ENCODE measurements at regions not wholly inside any gene's neighbourhood (a gene's known extent, or its start where the extent isn't known, plus 50 kb on each side); places are given as distances from the start of the nearest gene placed in this dataset.
"Not testable (repeated sequence)": the region's sequence is repeated elsewhere in the genome, so short reads cannot be mapped to it uniquely, and the experiment has no call there.

GRCh38 chr17:21517538-21518293 lies 141.6 kb downstream of the KCNJ12 start:
- no peak for DNase-seq (ENCODE audit: low spot score)

GRCh38 chr17:21522755-21523336 lies 146.7 kb downstream of the KCNJ12 start:
- DNase-seq (ENCODE audit: low spot score): no peak

- no peak for DNase-seq (ENCODE audit: low spot score)
Measured at GRCh38 chr17:21523497-21524210, 147.5 kb downstream of the KCNJ12 start.

GRCh38 chr17:21524211-21524591 lies 148.0 kb downstream of the KCNJ12 start:
- DNase-seq (ENCODE audit: low spot score): no peak

GRCh38 chr17:21525464-21526130 lies 149.4 kb downstream of the KCNJ12 start:
- no peak for DNase-seq (ENCODE audit: low spot score)

- no peak for DNase-seq (ENCODE audit: low spot score)
Measured at GRCh38 chr17:21528031-21528695, 152.0 kb downstream of the KCNJ12 start.

GRCh38 chr17:21530311-21530710 lies 154.2 kb downstream of the KCNJ12 start:
- DNase-seq (ENCODE audit: low spot score): no peak

- no peak for DNase-seq (ENCODE audit: low spot score)
Measured at GRCh38 chr17:21530841-21531240, 154.7 kb downstream of the KCNJ12 start.

- DNase-seq (ENCODE audit: low spot score): no peak
Measured at GRCh38 chr17:21532763-21533385, 156.7 kb downstream of the KCNJ12 start.

- no peak for DNase-seq (ENCODE audit: low spot score)
Measured at GRCh38 chr17:21535686-21536375, 156.5 kb upstream of the KCNJ18 start.

- no peak for DNase-seq (ENCODE audit: low spot score)
Measured at GRCh38 chr17:21537302-21537701, 155.0 kb upstream of the KCNJ18 start.

- no peak for DNase-seq (ENCODE audit: low spot score)
Measured at GRCh38 chr17:21538615-21539014, 153.7 kb upstream of the KCNJ18 start.

- no peak for DNase-seq (ENCODE audit: low spot score)
Measured at GRCh38 chr17:21539146-21539545, 153.2 kb upstream of the KCNJ18 start.

- DNase-seq (ENCODE audit: low spot score): no peak
Measured at GRCh38 chr17:21540502-21540901, 151.8 kb upstream of the KCNJ18 start.

- DNase-seq (ENCODE audit: low spot score): no peak
Measured at GRCh38 chr17:21542070-21542469, 150.3 kb upstream of the KCNJ18 start.

- DNase-seq (ENCODE audit: low spot score): no peak
Measured at GRCh38 chr17:21542991-21543390, 149.3 kb upstream of the KCNJ18 start.

GRCh38 chr17:21545064-21545463 lies 147.3 kb upstream of the KCNJ18 start:
- DNase-seq (ENCODE audit: low spot score): no peak

GRCh38 chr17:21548236-21548635 lies 144.1 kb upstream of the KCNJ18 start:
- no peak for DNase-seq (ENCODE audit: low spot score)

- no peak for DNase-seq (ENCODE audit: low spot score)
Measured at GRCh38 chr17:21549107-21549687, 143.1 kb upstream of the KCNJ18 start.

- DNase-seq (ENCODE audit: low spot score): not testable (repeated sequence)
Measured at GRCh38 chr17:21550031-21550430, 142.3 kb upstream of the KCNJ18 start.

Data from D341Med (cell line).